ENCODE measurements at regions not wholly inside any gene's neighbourhood (a gene's known extent, or its start where the extent isn't known, plus 50 kb on each side); places are given as distances from the start of the nearest gene placed in this dataset.
A peak's percentile ranks its signal among the peaks of the same experiment; 100 is the strongest.

- FAIRE-seq (no peak), ATAC-seq (no peak), DNase-seq (ENCODE audit: low read depth in 1 of 2, low spot score in 1 of 2) (no peak)
- H3K27ac ChIP-seq, result no peak overlapping the region
- peaks cover 5% of the 10 kb centered on the region; the same call in 1 of the 3 replicates for H3K4me1 ChIP-seq
- POLR2A ChIA-PET, result no interaction called here
- CTCF ChIA-PET, result interaction anchor here (0.6 to 8.9 kb wide), 27 partner anchors 9 to 336 kb away, joined by 3 to 114 read pairs (median 4); partner anchors contain the start of gene NPVF
- WGBS (ENCODE audit: missing lambda C conversion rate), result 9% methylated on average over 7 of the region's 7 CpGs
- H3K9me3 ChIP-seq, result no peaks in the 10 kb centered on the region
- TF ChIP-seq MAX (IDR thresholded peaks at IDR 0.05) (no peak), ZNF302 (CRISPR knock-in tag; IDR thresholded peaks at IDR 0.05) (no peak), ATOH8 (CRISPR knock-in tag; IDR thresholded peaks at IDR 0.05; ENCODE audit: low read depth) (no peak), ZSCAN20 (CRISPR knock-in tag; IDR thresholded peaks at IDR 0.05) (no peak), FOSB (CRISPR knock-in tag; IDR thresholded peaks at IDR 0.05) (no peak), CEBPB (IDR thresholded peaks at IDR 0.05) (no peak), JUNB (IDR thresholded peaks at IDR 0.05) (no peak), POLR2A (IDR thresholded peaks at IDR 0.05; ENCODE audit: low read length) (no peak), CBX2 (IDR thresholded peaks at IDR 0.05; ENCODE audit: borderline replicate concordance, low read depth) (no peak), EP300 (IDR thresholded peaks at IDR 0.05) (no peak), EHF (CRISPR knock-in tag; IDR thresholded peaks at IDR 0.05) (no peak)
- no peak overlapping the region for H3K4me2 ChIP-seq
- H3K4me3 ChIP-seq, result no peak overlapping the region
These were observed 336.7 kb upstream of the NPVF start for GRCh38 chr7:25565002-25565401.

GRCh38 chr7:25565949-25566348 lies 337.7 kb upstream of the NPVF start:
- POLR2A ChIA-PET, result no interaction called here
- WGBS (ENCODE audit: missing lambda C conversion rate), result under 1% methylated on average over 7 of the region's 7 CpGs
- Histone ChIP-seq H3K4me1 (peaks cover 5% of the 10 kb centered on the region; the same call in 1 of the 3 replicates), H3K4me3 (no peak overlapping the region), H3K9me3 (no peaks in the 10 kb centered on the region), H3K27ac (no peak overlapping the region), H3K4me2 (peak overlapping the region; percentile 47; the same call in 2 of the 3 replicates)
- CTCF ChIA-PET, result interaction anchor here (0.6 to 8.9 kb wide), 37 partner anchors 9 to 337 kb away, joined by 3 to 114 read pairs (median 4); partner anchors contain the start of gene NPVF
- peak; percentile 29 to 74 for DNase-seq (ENCODE audit: low read depth in 1 of 2, low spot score in 1 of 2)
- ATAC-seq, result no peak
- peak; percentile 18 for FAIRE-seq
- TF ChIP-seq EHF (CRISPR knock-in tag; IDR thresholded peaks at IDR 0.05) (no peak), HOXA7 (CRISPR knock-in tag; IDR thresholded peaks at IDR 0.05) (no peak), RNF2 (IDR thresholded peaks at IDR 0.05; ENCODE audit: borderline replicate concordance, low read depth) (no peak), SMC3 (IDR thresholded peaks at IDR 0.05) (peak; percentile 97), ATOH8 (CRISPR knock-in tag; IDR thresholded peaks at IDR 0.05; ENCODE audit: low read depth) (no peak), MYC (IDR thresholded peaks at IDR 0.05; ENCODE audit: borderline replicate concordance, low read length) (no peak), FOSB (CRISPR knock-in tag; IDR thresholded peaks at IDR 0.05) (no peak), POLR2A (IDR thresholded peaks at IDR 0.05; ENCODE audit: low read length) (no peak), PHF8 (IDR thresholded peaks at IDR 0.05; ENCODE audit: borderline replicate concordance, low read depth) (no peak), JUN (IDR thresholded peaks at IDR 0.05) (no peak), ZNF302 (CRISPR knock-in tag; IDR thresholded peaks at IDR 0.05) (no peak), RCOR1 (IDR thresholded peaks at IDR 0.05; ENCODE audit: low read depth, low read length) (no peak), HMGXB4 (CRISPR knock-in tag; IDR thresholded peaks at IDR 0.05; ENCODE audit: borderline replicate concordance) (no peak), CBX8 (IDR thresholded peaks at IDR 0.05) (no peak), CTCF (IDR thresholded peaks at IDR 0.05) (peak; percentile 100), HDAC2 (IDR thresholded peaks at IDR 0.05) (no peak), HOXB13 (CRISPR knock-in tag; IDR thresholded peaks at IDR 0.05; ENCODE audit: low read depth) (no peak), RAD21 (conservative IDR thresholded peaks at IDR 0.05 in 1 of 2, IDR thresholded peaks at IDR 0.05 in 1 of 2) (peak; percentile 83 to 90), ESRRA (IDR thresholded peaks at IDR 0.05; ENCODE audit: borderline replicate concordance, low read length) (no peak), PBX3 (IDR thresholded peaks at IDR 0.05) (no peak), E2F6 (IDR thresholded peaks at IDR 0.05; ENCODE audit: borderline replicate concordance, low read depth) (no peak), ZC3H11A (IDR thresholded peaks at IDR 0.05) (no peak), CEBPB (IDR thresholded peaks at IDR 0.05) (peak in 1 of 2 experiments; percentile 46; a peak in 1 of 4 replicates), TP53 (CRISPR knock-in tag; IDR thresholded peaks at IDR 0.05) (no peak), RARB (CRISPR knock-in tag; IDR thresholded peaks at IDR 0.05) (no peak)

All from A549 (cell line).